ENCODE measurements at regions not wholly inside any gene's neighbourhood (a gene's known extent, or its start where the extent isn't known, plus 50 kb on each side); places are given as distances from the start of the nearest gene placed in this dataset.

DNA sequence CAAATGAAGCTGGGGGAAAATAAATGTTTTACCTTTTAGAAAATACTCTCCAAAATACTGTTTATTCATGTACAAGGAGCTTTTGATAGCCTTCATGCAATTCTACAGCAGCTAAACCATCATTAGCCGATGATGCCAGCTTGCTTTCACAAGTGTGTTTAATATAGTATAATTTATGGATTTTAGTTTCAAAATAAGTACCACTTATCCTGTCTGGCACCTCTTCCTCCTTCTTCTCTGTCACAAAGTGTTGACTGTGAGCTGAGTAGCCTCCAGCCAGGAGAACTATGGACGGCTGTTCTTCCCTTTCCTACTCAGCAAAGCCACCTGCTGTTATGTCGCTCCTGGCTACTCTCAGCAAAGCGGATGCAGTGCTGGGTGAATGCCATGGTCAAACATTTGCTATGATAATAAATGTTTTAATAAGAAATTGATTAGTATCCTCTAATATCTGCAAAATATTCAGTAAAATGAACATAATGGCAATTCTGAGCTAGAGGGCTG is 238.2 kb downstream of the LIG4 start (continued):
- TF ChIP-seq ZBTB33 (IDR thresholded peaks at IDR 0.05; ENCODE audit: extremely low read depth, insufficient replicate concordance, low read length) (no peak), YY1 (IDR thresholded peaks at IDR 0.05; ENCODE audit: extremely low read depth, insufficient replicate concordance, low read depth, low read length) (no peak), ELF1 (IDR thresholded peaks at IDR 0.05; ENCODE audit: borderline replicate concordance, low read depth) (no peak), JUND (IDR thresholded peaks at IDR 0.05) (no peak), RAD21 (IDR thresholded peaks at IDR 0.05; ENCODE audit: low read depth) (no peak), EZH2phosphoT487 (IDR thresholded peaks at IDR 0.05; ENCODE audit: borderline replicate concordance) (no peak), POLR2A (IDR thresholded peaks at IDR 0.05; ENCODE audit: borderline replicate concordance, extremely low read depth, insufficient read depth, insufficient read length) (no peak)
- TF ChIP-seq, protein P1, sequence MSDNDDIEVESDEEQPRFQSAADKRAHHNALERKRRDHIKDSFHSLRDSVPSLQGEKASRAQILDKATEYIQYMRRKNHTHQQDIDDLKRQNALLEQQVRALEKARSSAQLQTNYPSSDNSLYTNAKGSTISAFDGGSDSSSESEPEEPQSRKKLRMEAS (IDR thresholded peaks at IDR 0.05): no peak
- TF ChIP-seq, protein P2, sequence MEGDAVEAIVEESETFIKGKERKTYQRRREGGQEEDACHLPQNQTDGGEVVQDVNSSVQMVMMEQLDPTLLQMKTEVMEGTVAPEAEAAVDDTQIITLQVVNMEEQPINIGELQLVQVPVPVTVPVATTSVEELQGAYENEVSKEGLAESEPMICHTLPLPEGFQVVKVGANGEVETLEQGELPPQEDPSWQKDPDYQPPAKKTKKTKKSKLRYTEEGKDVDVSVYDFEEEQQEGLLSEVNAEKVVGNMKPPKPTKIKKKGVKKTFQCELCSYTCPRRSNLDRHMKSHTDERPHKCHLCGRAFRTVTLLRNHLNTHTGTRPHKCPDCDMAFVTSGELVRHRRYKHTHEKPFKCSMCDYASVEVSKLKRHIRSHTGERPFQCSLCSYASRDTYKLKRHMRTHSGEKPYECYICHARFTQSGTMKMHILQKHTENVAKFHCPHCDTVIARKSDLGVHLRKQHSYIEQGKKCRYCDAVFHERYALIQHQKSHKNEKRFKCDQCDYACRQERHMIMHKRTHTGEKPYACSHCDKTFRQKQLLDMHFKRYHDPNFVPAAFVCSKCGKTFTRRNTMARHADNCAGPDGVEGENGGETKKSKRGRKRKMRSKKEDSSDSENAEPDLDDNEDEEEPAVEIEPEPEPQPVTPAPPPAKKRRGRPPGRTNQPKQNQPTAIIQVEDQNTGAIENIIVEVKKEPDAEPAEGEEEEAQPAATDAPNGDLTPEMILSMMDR (IDR thresholded peaks at IDR 0.05 in 2 of 3, conservative IDR thresholded peaks at IDR 0.05 in 1 of 3; ENCODE audit: borderline replicate concordance in 1 of 3, insufficient read depth in 1 of 3, low read depth in 2 of 3, low read length in 2 of 3): no peak

- H3K4me3 ChIP-seq (replicated peaks in 1 of 2; ENCODE audit: low read depth in 1 of 2, low read length in 2 of 2): no peak overlapping the region
- H4K20me1 ChIP-seq (ENCODE audit: insufficient read depth): no peaks in the 10 kb centered on the region
- H3K9me3 ChIP-seq (ENCODE audit: control insufficient read depth in 1 of 2, insufficient read depth in 1 of 2, low read depth in 1 of 2, low read length in 2 of 2): peaks cover 3 to 18% of the 10 kb centered on the region in 2 experiments; a peak in 2 of 4 replicates
- intact Hi-C loops (cut with micrococcal nuclease): no loop called here
- H3K27me3 ChIP-seq (ENCODE audit: insufficient read depth, low read length): no peaks in the 10 kb centered on the region
- no peaks in the 10 kb centered on the region for H3K9me2 ChIP-seq (ENCODE audit: insufficient read depth)
- ChIA-PET POLR2A (no interaction called here), CTCF (no interaction called here), RAD21 (ENCODE audit: low non-redundant PET in 1 of 2, low total read pairs in 2 of 2, uncharacterized antibody in 2 of 2, unreplicated experiment in 2 of 2) (no interaction called here)
- H3K36me3 ChIP-seq (ENCODE audit: control insufficient read depth in 1 of 2, insufficient read depth in 2 of 2, low read length in 2 of 2): no peaks in the 10 kb centered on the region
- no peak overlapping the region for H2AFZ ChIP-seq (ENCODE audit: low read depth, low read length, poor library complexity, severe bottlenecking)
- H3K4me2 ChIP-seq (ENCODE audit: low read length): no peak overlapping the region
- DNase-seq (ENCODE audit: low read depth, low spot score) (no peak), ATAC-seq (no peak)
- no peaks in the 10 kb centered on the region for H3K4me1 ChIP-seq (ENCODE audit: control insufficient read depth in 1 of 2, insufficient read depth in 2 of 2, low read length in 2 of 2)
- H3K9ac ChIP-seq (ENCODE audit: low read length): no peak overlapping the region
- H3K79me2 ChIP-seq (ENCODE audit: insufficient read depth, low read length): no peaks in the 10 kb centered on the region
- no TSS peak for BruUV-seq (replicated peaks)
- H3K27ac ChIP-seq (ENCODE audit: low read depth, low read length): no peak overlapping the region
- TF ChIP-seq SIN3A (IDR thresholded peaks at IDR 0.05; ENCODE audit: low read depth) (no peak), ZNF274 (IDR thresholded peaks at IDR 0.05; ENCODE audit: low read depth, low read length) (no peak), EZH2phosphoT487 (IDR thresholded peaks at IDR 0.05; ENCODE audit: borderline replicate concordance) (no peak), FOSL1 (IDR thresholded peaks at IDR 0.05; ENCODE audit: low read depth) (no peak), ELF1 (IDR thresholded peaks at IDR 0.05; ENCODE audit: borderline replicate concordance, low read depth) (no peak), CBX3 (IDR thresholded peaks at IDR 0.05; ENCODE audit: low read depth) (no peak), SP1 (IDR thresholded peaks at IDR 0.05; ENCODE audit: low read depth) (no peak), SRF (IDR thresholded peaks at IDR 0.05; ENCODE audit: low read depth) (no peak), ZBTB33 (IDR thresholded peaks at IDR 0.05; ENCODE audit: extremely low read depth, insufficient replicate concordance, low read length) (no peak), POLR2A (IDR thresholded peaks at IDR 0.05; ENCODE audit: borderline replicate concordance, extremely low read depth, insufficient read depth, insufficient read length) (no peak)
- TF ChIP-seq, protein P2 (IDR thresholded peaks at IDR 0.05 in 2 of 3, conservative IDR thresholded peaks at IDR 0.05 in 1 of 3; ENCODE audit: borderline replicate concordance in 1 of 3, insufficient read depth in 1 of 3, low read depth in 2 of 3, low read length in 2 of 3): no peak
- TF ChIP-seq, protein P1 (IDR thresholded peaks at IDR 0.05): no peak
Measured at GRCh38 chr13:107976628-107977027, 238.7 kb downstream of the LIG4 start.
